Astrocyte (in vitro differentiated cells and primary cell): ENCODE measurements at regions not wholly inside any gene's neighbourhood (a gene's known extent, or its start where the extent isn't known, plus 50 kb on each side); places are given as distances from the start of the nearest gene placed in this dataset.

ENCODE experiments used
- DNase-seq: peaks from one replicate; pipeline ENCODE4 v3.0.0-alpha.2; 2010; ENCODE audit warnings: low read depth
- FAIRE-seq: peaks from 2 replicates; lab custom pipeline; 2011; peaks lifted over from hg19 to GRCh38; lab: Jason Lieb, UNC
- H2AFZ ChIP-seq: 2 replicates; pipeline ENCODE4 v1.6.0; 2012; ENCODE audit warnings: low read depth, low read length, inconsistent platforms
- H3K27ac ChIP-seq: 2 replicates; pipeline ENCODE4 v1.5.1; 2011; ENCODE audit warnings: low read depth, low read length, inconsistent platforms
- H3K27me3 ChIP-seq: 2 replicates; pipeline ENCODE4 v1.6.0; 2011; ENCODE audit warnings: low read length, inconsistent platforms; ENCODE audit not compliant: insufficient read depth
- H3K36me3 ChIP-seq: 2 replicates; pipeline ENCODE4 v1.5.1; 2011; ENCODE audit warnings: low read length, inconsistent platforms; ENCODE audit not compliant: insufficient read depth
- H3K4me1 ChIP-seq: 2 replicates; pipeline ENCODE4 v1.5.1; 2011; ENCODE audit warnings: low read length, inconsistent platforms; ENCODE audit not compliant: insufficient read depth
- H3K4me2 ChIP-seq: 2 replicates; pipeline ENCODE4 v1.6.0; 2012; ENCODE audit warnings: low read length, inconsistent platforms
- H3K4me3 ChIP-seq: 2 replicates; pipeline ENCODE4 v1.5.1; 2011; ENCODE audit warnings: low read depth, mild to moderate bottlenecking, low read length, inconsistent platforms; ENCODE audit not compliant: insufficient read depth
- H3K79me2 ChIP-seq: 2 replicates; pipeline ENCODE4 v1.6.0; 2012; ENCODE audit warnings: mild to moderate bottlenecking, low read length, inconsistent platforms; ENCODE audit not compliant: insufficient read depth
- H3K9ac ChIP-seq: 2 replicates; pipeline ENCODE4 v1.6.0; 2012; ENCODE audit warnings: mild to moderate bottlenecking, low read length, inconsistent platforms
- H3K9me3 ChIP-seq: 2 replicates; pipeline ENCODE4 v1.5.1; 2012; ENCODE audit warnings: low read depth, mild to moderate bottlenecking, low read length, inconsistent platforms; ENCODE audit not compliant: insufficient read depth
- H4K20me1 ChIP-seq: 2 replicates; pipeline ENCODE4 v1.6.0; 2012; ENCODE audit warnings: low read length, inconsistent platforms; ENCODE audit not compliant: insufficient read depth
- H3K27ac Mint-ChIP-seq: one replicate; pipeline ENCODE4 v1.8.0; 2021; ENCODE audit warnings: mild to moderate bottlenecking, mixed read lengths; ENCODE audit not compliant: unreplicated experiment
- H3K27me3 Mint-ChIP-seq: one replicate; pipeline ENCODE4 v1.8.0; 2021; ENCODE audit warnings: low read depth, mixed read lengths; ENCODE audit not compliant: unreplicated experiment
- H3K36me3 Mint-ChIP-seq: one replicate; pipeline ENCODE4 v1.8.0; 2021; ENCODE audit warnings: low read depth, mixed read lengths; ENCODE audit not compliant: unreplicated experiment
- H3K4me1 Mint-ChIP-seq: one replicate; pipeline ENCODE4 v1.8.0; 2021; ENCODE audit warnings: low read depth, mixed read lengths; ENCODE audit not compliant: unreplicated experiment
- H3K4me3 Mint-ChIP-seq: one replicate; pipeline ENCODE4 v1.8.0; 2021; ENCODE audit warnings: mild to moderate bottlenecking, moderate library complexity, mixed read lengths; ENCODE audit not compliant: unreplicated experiment
- H3K9me3 Mint-ChIP-seq: one replicate; pipeline ENCODE4 v1.8.0; 2021; ENCODE audit warnings: mild to moderate bottlenecking, mixed read lengths; ENCODE audit not compliant: unreplicated experiment
- EZH2 ChIP-seq: IDR thresholded peaks from 2 replicates; pipeline ENCODE4 v1.6.1; 2012; ENCODE audit warnings: mild to moderate bottlenecking, low read length, inconsistent platforms; ENCODE audit not compliant: insufficient read depth
- TF ChIP-seq, protein P1 (sequence below): IDR thresholded peaks from 2 replicates; pipeline ENCODE4 v1.5.1; 2011; ENCODE audit warnings: low read depth, mild to moderate bottlenecking, inconsistent platforms, low read length, moderate library complexity; ENCODE audit not compliant: insufficient read depth

DNA sequence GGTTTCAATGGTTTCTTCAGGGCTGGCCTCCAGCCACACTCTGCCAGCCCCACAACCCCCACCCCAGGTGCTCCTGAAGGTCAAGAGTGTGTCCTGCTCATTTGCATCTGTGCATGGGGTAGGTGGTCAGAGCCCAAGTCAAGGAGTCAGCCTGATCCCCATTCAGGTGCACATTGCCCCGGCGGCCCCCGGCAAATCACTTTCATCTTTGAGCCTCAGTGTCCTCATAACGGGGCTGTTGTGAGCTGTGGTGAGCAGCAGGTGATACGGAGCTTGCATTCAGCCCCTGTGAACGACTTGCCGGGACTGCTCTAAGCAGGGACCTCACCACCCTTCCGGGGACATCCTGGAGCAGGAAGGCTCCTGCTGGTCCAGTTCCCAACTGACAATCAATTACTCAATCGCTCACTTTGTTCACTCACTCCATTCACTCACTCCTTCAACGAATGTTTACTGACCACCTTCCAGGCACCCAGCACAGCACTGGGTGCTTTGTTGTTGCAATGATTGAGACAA lies 93.2 kb upstream of the CPEB4 start:
- Histone ChIP-seq H3K4me2 (no peak overlapping the region), H2AFZ (no peak overlapping the region), H3K79me2 (no peaks in the 10 kb centered on the region), H3K27me3 (no peaks in the 10 kb centered on the region), H3K36me3 (no peaks in the 10 kb centered on the region), H3K9ac (no peak overlapping the region), H3K27ac (no peak overlapping the region), H3K9me3 (no peaks in the 10 kb centered on the region), H3K4me1 (no peaks in the 10 kb centered on the region), H3K4me3 (no peak overlapping the region), H4K20me1 (no peaks in the 10 kb centered on the region)
- no peaks in the 10 kb centered on the region for H3K9me3 Mint-ChIP-seq
- no peak overlapping the region for H3K27ac Mint-ChIP-seq
- H3K4me3 Mint-ChIP-seq: no peak overlapping the region
- FAIRE-seq (no peak), DNase-seq (no peak)
- H3K4me1 Mint-ChIP-seq: peaks cover 1% of the 10 kb centered on the region
- no peaks in the 10 kb centered on the region for H3K36me3 Mint-ChIP-seq
- H3K27me3 Mint-ChIP-seq: peaks cover 23% of the 10 kb centered on the region
- no peak for TF ChIP-seq EZH2
- TF ChIP-seq, protein P1, sequence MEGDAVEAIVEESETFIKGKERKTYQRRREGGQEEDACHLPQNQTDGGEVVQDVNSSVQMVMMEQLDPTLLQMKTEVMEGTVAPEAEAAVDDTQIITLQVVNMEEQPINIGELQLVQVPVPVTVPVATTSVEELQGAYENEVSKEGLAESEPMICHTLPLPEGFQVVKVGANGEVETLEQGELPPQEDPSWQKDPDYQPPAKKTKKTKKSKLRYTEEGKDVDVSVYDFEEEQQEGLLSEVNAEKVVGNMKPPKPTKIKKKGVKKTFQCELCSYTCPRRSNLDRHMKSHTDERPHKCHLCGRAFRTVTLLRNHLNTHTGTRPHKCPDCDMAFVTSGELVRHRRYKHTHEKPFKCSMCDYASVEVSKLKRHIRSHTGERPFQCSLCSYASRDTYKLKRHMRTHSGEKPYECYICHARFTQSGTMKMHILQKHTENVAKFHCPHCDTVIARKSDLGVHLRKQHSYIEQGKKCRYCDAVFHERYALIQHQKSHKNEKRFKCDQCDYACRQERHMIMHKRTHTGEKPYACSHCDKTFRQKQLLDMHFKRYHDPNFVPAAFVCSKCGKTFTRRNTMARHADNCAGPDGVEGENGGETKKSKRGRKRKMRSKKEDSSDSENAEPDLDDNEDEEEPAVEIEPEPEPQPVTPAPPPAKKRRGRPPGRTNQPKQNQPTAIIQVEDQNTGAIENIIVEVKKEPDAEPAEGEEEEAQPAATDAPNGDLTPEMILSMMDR: no peak

DNA sequence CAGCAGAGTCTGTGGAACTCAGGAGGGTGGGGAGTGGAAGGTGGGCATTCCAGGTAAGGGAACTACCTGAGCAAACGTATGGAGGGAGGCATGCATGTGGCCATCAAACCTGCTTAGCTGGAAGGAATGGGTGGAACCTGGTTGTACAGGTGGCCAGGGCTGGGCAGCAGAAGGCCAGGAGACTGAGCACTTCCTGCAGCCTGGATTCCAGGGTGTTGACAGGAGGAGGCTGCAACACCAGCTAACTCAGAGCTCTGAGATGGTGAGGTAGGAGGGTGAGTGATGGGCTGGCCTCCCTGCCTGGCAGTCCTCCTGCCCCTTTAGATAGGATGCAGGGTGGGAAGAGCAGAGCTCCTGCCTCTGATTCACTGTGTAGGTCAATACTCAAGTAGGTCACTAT lies 92.5 kb upstream of the CPEB4 start:
- DNase-seq (no peak), FAIRE-seq (no peak)
- no peak overlapping the region for H3K27ac Mint-ChIP-seq
- H3K9me3 Mint-ChIP-seq: no peaks in the 10 kb centered on the region
- Histone ChIP-seq H3K4me1 (no peaks in the 10 kb centered on the region), H3K4me2 (no peak overlapping the region), H3K4me3 (no peak overlapping the region), H2AFZ (no peak overlapping the region), H3K27ac (no peak overlapping the region), H3K36me3 (no peaks in the 10 kb centered on the region), H3K9ac (no peak overlapping the region), H3K27me3 (no peaks in the 10 kb centered on the region), H4K20me1 (no peaks in the 10 kb centered on the region), H3K9me3 (no peaks in the 10 kb centered on the region), H3K79me2 (no peaks in the 10 kb centered on the region)
- H3K4me3 Mint-ChIP-seq: no peak overlapping the region
- TF ChIP-seq, protein P1: no peak
- no peak for TF ChIP-seq EZH2
- H3K27me3 Mint-ChIP-seq: peaks cover 22% of the 10 kb centered on the region
- no peaks in the 10 kb centered on the region for H3K36me3 Mint-ChIP-seq
- H3K4me1 Mint-ChIP-seq: peaks cover 1% of the 10 kb centered on the region

DNA sequence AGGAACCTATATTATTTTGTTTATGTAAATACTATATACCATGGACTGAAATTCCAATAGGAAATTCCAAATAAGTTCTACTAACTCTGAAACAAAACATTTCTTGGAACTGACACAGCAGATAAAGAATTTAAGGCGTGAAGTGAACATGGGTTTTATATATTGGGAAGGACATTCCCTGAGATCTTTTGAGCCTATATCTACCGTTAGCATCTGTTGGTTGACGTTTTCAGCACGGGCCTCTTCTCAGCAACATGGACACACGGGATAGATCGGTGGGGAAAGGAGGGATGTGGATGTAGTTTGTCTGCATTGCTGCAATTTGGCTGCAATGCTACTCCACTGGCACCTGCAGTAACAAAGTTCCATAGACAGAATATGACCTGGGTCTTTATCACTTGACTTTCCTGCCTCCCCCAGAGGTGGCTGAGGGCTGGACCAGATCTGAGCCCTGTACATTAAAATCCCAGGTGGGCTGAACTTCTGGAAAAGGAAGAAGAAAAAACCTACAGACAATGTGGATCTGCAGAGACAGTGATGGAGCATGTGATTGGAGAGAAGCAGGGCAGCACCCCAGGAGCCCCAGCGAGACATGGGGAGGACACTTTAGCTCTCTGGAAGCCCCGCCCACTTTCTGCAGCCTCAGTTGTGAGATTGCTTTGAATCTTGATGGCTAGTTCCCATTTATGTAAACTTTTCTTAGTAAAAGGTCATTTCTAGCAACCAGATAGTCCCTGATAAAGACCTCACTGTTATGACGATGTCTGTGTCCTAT lies 91.2 kb upstream of the CPEB4 start:
- Mint-ChIP-seq H3K27ac (no peak overlapping the region), H3K9me3 (peaks cover under 1% of the 10 kb centered on the region), H3K27me3 (peaks cover 19% of the 10 kb centered on the region), H3K4me3 (no peak overlapping the region), H3K36me3 (no peaks in the 10 kb centered on the region), H3K4me1 (peaks cover 1% of the 10 kb centered on the region)
- Histone ChIP-seq H3K4me2 (no peak overlapping the region), H2AFZ (no peak overlapping the region), H4K20me1 (no peaks in the 10 kb centered on the region), H3K27me3 (no peaks in the 10 kb centered on the region), H3K36me3 (no peaks in the 10 kb centered on the region), H3K9me3 (no peaks in the 10 kb centered on the region), H3K79me2 (no peaks in the 10 kb centered on the region), H3K27ac (no peak overlapping the region), H3K4me3 (no peak overlapping the region), H3K4me1 (no peaks in the 10 kb centered on the region), H3K9ac (no peak overlapping the region)
- FAIRE-seq (no peak), DNase-seq (no peak)
- no peak for TF ChIP-seq EZH2
- TF ChIP-seq, protein P1: no peak
